HEK293 (cell line): ENCODE measurements at regions not wholly inside any gene's neighbourhood (a gene's known extent, or its start where the extent isn't known, plus 50 kb on each side); places are given as distances from the start of the nearest gene placed in this dataset.
A peak's percentile ranks its signal among the peaks of the same experiment; 100 is the strongest.

ENCODE experiments used
- FEZF1 ChIP-seq: fragments of 450-650 bp; formaldehyde crosslinking; IDR thresholded peaks from 2 replicates; pipeline ENCODE4 v1.5.1; 2016; ENCODE audit warnings: missing biosample characterization, missing genetic modification characterization
- PATZ1 ChIP-seq: fragments of 450-650 bp; formaldehyde crosslinking; IDR thresholded peaks from 2 replicates; pipeline ENCODE4 v1.5.1; 2016; ENCODE audit warnings: missing biosample characterization, missing genetic modification characterization
- SETDB1 ChIP-seq: IDR thresholded peaks from one replicate; pipeline ENCODE4 v1.6.1; 2017; ENCODE audit warnings: mild to moderate bottlenecking, low read length, moderate library complexity, mixed read lengths; ENCODE audit not compliant: insufficient read length
- ZNF138 ChIP-seq: fragments of 450-650 bp; formaldehyde crosslinking; IDR thresholded peaks from 2 replicates; pipeline ENCODE4 v1.5.1; 2016; ENCODE audit warnings: missing biosample characterization, missing genetic modification characterization, borderline replicate concordance
- ZNF146 ChIP-seq: fragments of 450-650 bp; formaldehyde crosslinking; IDR thresholded peaks from 2 replicates; pipeline ENCODE4 v1.5.1; 2016; ENCODE audit warnings: missing biosample characterization, missing genetic modification characterization
- ZNF184 ChIP-seq: fragments of 450-650 bp; IDR thresholded peaks from 2 replicates; pipeline ENCODE4 v1.5.1; 2018; ENCODE audit warnings: missing biosample characterization, mild to moderate bottlenecking, missing genetic modification characterization
- TF ChIP-seq, protein P1 (sequence below): fragments of 450-650 bp; formaldehyde crosslinking; conservative IDR thresholded peaks from 2 replicates; pipeline ENCODE4 v1.5.1; 2016; ENCODE audit warnings: low read depth, missing biosample characterization, missing genetic modification characterization
- TF ChIP-seq, protein P2 (sequence below): fragments of 450-650 bp; formaldehyde crosslinking; IDR thresholded peaks from 2 replicates; pipeline ENCODE4 v1.5.1; 2016; ENCODE audit warnings: missing biosample characterization, missing genetic modification characterization

GRCh38 chr16:85323961-85324253 is 211.6 kb upstream of the CIBAR2 start:
- TF ChIP-seq, protein P1, sequence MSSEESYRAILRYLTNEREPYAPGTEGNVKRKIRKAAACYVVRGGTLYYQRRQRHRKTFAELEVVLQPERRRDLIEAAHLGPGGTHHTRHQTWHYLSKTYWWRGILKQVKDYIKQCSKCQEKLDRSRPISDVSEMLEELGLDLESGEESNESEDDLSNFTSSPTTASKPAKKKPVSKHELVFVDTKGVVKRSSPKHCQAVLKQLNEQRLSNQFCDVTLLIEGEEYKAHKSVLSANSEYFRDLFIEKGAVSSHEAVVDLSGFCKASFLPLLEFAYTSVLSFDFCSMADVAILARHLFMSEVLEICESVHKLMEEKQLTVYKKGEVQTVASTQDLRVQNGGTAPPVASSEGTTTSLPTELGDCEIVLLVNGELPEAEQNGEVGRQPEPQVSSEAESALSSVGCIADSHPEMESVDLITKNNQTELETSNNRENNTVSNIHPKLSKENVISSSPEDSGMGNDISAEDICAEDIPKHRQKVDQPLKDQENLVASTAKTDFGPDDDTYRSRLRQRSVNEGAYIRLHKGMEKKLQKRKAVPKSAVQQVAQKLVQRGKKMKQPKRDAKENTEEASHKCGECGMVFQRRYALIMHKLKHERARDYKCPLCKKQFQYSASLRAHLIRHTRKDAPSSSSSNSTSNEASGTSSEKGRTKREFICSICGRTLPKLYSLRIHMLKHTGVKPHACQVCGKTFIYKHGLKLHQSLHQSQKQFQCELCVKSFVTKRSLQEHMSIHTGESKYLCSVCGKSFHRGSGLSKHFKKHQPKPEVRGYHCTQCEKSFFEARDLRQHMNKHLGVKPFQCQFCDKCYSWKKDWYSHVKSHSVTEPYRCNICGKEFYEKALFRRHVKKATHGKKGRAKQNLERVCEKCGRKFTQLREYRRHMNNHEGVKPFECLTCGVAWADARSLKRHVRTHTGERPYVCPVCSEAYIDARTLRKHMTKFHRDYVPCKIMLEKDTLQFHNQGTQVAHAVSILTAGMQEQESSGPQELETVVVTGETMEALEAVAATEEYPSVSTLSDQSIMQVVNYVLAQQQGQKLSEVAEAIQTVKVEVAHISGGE, result no peak
- TF ChIP-seq ZNF184 (peak; percentile 99), SETDB1 (no peak), FEZF1 (no peak), ZNF138 (tag by site-specific recombination) (no peak), PATZ1 (no peak), ZNF146 (tag by site-specific recombination) (no peak)
- TF ChIP-seq, protein P2, sequence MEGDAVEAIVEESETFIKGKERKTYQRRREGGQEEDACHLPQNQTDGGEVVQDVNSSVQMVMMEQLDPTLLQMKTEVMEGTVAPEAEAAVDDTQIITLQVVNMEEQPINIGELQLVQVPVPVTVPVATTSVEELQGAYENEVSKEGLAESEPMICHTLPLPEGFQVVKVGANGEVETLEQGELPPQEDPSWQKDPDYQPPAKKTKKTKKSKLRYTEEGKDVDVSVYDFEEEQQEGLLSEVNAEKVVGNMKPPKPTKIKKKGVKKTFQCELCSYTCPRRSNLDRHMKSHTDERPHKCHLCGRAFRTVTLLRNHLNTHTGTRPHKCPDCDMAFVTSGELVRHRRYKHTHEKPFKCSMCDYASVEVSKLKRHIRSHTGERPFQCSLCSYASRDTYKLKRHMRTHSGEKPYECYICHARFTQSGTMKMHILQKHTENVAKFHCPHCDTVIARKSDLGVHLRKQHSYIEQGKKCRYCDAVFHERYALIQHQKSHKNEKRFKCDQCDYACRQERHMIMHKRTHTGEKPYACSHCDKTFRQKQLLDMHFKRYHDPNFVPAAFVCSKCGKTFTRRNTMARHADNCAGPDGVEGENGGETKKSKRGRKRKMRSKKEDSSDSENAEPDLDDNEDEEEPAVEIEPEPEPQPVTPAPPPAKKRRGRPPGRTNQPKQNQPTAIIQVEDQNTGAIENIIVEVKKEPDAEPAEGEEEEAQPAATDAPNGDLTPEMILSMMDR, result no peak
